ENCODE measurements at regions not wholly inside any gene's neighbourhood (a gene's known extent, or its start where the extent isn't known, plus 50 kb on each side); places are given as distances from the start of the nearest gene placed in this dataset.
"Not testable (repeated sequence)": the region's sequence is repeated elsewhere in the genome, so short reads cannot be mapped to it uniquely, and the experiment has no call there.

DNA sequence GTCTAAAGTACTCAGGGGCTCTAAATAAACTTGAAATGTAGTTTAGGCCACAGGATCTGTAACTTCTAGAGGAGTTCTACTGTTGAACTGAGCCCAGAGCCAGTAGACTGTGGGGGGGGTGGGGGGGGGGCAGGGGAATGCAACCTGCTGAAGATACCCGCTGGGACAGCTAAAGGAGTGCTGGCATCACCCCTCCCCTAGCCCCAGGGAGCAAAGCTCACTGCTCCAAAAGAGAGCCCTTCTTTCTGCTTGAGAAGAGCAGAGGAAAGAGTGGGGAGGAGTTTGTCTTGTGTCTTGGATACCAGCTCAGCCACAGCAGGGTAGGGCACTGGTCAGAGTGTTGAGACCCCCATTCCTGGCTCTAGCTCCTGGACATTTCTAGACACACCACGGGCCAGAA, 414.0 kb upstream of the KLHL29 start:
- intact Hi-C loops (cut with DNase I): no loop called here
- no peaks in the 10 kb centered on the region for H3K27me3 ChIP-seq
- no peak overlapping the region for H3K27ac ChIP-seq
- H3K9ac ChIP-seq (ENCODE audit: low read depth in 2 of 2, low read length in 2 of 2): no peak overlapping the region
- no peaks in the 10 kb centered on the region for H3K36me3 ChIP-seq
- TF ChIP-seq, protein P1, sequence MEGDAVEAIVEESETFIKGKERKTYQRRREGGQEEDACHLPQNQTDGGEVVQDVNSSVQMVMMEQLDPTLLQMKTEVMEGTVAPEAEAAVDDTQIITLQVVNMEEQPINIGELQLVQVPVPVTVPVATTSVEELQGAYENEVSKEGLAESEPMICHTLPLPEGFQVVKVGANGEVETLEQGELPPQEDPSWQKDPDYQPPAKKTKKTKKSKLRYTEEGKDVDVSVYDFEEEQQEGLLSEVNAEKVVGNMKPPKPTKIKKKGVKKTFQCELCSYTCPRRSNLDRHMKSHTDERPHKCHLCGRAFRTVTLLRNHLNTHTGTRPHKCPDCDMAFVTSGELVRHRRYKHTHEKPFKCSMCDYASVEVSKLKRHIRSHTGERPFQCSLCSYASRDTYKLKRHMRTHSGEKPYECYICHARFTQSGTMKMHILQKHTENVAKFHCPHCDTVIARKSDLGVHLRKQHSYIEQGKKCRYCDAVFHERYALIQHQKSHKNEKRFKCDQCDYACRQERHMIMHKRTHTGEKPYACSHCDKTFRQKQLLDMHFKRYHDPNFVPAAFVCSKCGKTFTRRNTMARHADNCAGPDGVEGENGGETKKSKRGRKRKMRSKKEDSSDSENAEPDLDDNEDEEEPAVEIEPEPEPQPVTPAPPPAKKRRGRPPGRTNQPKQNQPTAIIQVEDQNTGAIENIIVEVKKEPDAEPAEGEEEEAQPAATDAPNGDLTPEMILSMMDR (IDR thresholded peaks at IDR 0.05): no peak
- no peaks in the 10 kb centered on the region for H3K4me1 ChIP-seq
- H3K9me3 ChIP-seq: no peaks in the 10 kb centered on the region
- no peak overlapping the region for H3K4me3 ChIP-seq
- no peak for DNase-seq

DNA sequence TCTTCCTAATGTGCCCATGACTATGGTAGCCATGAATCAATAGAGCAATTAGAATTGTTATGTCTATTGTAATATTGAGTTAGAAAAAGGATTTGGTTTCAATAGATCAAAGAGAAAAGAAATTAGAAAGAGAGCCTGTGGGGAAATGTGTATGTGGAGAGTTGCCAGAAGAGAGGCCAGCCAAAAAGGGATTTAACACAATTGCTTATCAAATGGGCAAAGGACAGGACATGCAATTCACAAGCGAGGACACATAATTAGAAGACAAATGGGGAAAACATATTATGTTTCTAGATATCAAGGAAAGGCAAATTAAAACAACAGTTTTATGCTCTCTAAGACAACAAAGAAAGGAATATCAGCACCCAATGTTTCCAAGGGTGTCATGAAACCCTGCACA, 403.2 kb upstream of the KLHL29 start:
- H3K9me3 ChIP-seq: no peaks in the 10 kb centered on the region
- intact Hi-C loops (cut with DNase I): no loop called here
- H3K9ac ChIP-seq (ENCODE audit: low read depth in 2 of 2, low read length in 2 of 2): no peak overlapping the region

DNA sequence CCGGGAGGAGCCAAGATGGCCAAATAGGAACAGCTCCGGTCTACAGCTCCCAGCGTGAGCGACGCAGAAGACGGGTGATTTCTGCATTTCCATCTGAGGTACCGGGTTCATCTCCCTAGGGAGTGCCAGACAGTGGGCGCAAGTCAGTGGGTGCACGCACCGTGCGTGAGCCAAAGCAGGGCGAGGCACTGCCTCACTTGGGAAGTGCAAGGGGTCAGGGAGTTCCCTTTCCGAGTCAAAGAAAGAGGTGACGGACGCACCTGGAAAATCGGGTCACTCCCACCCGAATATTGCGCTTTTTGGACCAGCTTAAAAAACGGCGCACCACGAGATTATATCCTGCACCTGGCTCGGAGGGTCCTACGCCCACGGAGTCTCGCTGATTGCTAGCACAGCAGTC, 400.8 kb upstream of the KLHL29 start:
- H3K27me3 ChIP-seq: not testable (repeated sequence)

More for the DNA sequence above, 403.2 kb upstream of the KLHL29 start:
- Histone ChIP-seq H3K4me3 (no peak overlapping the region), H3K27me3 (no peaks in the 10 kb centered on the region), H3K27ac (no peak overlapping the region), H3K36me3 (no peaks in the 10 kb centered on the region), H3K4me1 (no peaks in the 10 kb centered on the region)
- TF ChIP-seq, protein P1 (IDR thresholded peaks at IDR 0.05): no peak
- DNase-seq: no peak

DNA sequence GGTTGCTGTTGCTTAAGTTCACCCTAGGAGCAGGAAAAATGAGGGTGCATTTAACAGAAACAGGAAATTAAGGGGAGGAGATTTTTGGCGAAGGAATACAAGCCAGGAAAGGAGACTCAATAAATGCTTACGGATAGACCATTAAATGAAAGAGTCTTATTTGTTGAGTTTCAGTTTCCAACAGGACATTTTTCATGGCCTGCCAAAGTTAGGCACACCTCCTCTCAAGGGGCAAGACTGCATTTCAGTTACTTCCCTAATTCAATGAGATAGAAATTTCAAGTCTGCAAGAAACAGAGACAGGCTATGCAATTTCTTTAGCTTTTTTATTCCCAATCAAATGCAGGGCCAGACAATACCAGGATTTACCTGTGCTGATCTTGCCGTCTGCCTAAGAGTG, 394.7 kb upstream of the KLHL29 start:
- intact Hi-C loops (cut with DNase I): no loop called here
- no peak overlapping the region for H3K27ac ChIP-seq
- no peaks in the 10 kb centered on the region for H3K4me1 ChIP-seq
- H3K27me3 ChIP-seq: no peaks in the 10 kb centered on the region
- no peaks in the 10 kb centered on the region for H3K9me3 ChIP-seq
- no peak overlapping the region for H3K4me3 ChIP-seq
- no peak for DNase-seq
- no peaks in the 10 kb centered on the region for H3K36me3 ChIP-seq
- TF ChIP-seq, protein P1 (IDR thresholded peaks at IDR 0.05): no peak
- H3K9ac ChIP-seq (ENCODE audit: low read depth in 2 of 2, low read length in 2 of 2): no peak overlapping the region

More for the DNA sequence above, 400.8 kb upstream of the KLHL29 start:
- intact Hi-C loops (cut with DNase I); H3K9me3 ChIP-seq; H3K27ac ChIP-seq; H3K36me3 ChIP-seq; H3K9ac ChIP-seq (ENCODE audit: low read depth in 2 of 2, low read length in 2 of 2); H3K4me3 ChIP-seq; DNase-seq; H3K4me1 ChIP-seq: not testable (repeated sequence)

DNA sequence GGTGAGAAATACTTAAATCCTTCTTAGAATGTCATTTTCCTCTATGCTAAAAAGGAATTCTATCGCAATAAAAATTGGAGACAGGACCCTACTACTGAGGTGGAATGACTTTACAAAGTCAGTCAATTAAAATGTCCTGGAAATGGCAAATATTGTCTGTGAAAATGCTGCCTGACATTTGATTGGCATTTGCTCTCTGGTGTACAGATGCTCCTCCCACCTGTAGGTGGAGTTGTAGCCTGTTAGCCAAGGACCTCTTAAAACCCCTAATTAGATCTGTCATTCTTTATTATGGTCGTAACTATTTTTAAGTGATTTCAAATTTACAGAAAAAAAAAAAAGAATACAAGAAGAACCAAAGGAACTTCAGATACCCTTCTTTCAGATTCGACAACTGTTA, 393.1 kb upstream of the KLHL29 start:
- no peak for DNase-seq
- H3K27me3 ChIP-seq: no peaks in the 10 kb centered on the region
- no peak overlapping the region for H3K9ac ChIP-seq (ENCODE audit: low read depth in 2 of 2, low read length in 2 of 2)
- H3K36me3 ChIP-seq: no peaks in the 10 kb centered on the region
- intact Hi-C loops (cut with DNase I): no loop called here
- no peak overlapping the region for H3K4me3 ChIP-seq
- H3K27ac ChIP-seq: no peak overlapping the region
- TF ChIP-seq, protein P1 (IDR thresholded peaks at IDR 0.05): no peak
- H3K4me1 ChIP-seq: no peaks in the 10 kb centered on the region
- H3K9me3 ChIP-seq: no peaks in the 10 kb centered on the region

DNA sequence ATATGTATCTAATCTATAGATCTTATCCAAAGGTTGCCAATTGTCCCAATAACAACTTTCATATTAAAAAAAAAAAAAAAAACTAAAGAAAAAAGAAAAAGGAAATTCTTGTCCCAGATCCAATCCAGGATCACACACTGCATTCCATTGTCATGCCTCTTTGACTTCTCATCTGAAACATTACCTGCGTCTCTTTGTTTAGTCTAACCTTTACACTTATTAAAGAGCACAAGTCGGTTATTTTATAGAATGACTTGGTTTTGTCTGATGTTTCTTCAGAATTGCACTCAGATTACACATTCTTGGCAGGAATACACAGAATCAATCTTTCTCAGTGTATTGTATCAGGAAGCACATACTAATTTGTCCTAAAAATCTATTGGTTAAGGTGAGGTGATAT, 392.5 kb upstream of the KLHL29 start:
- H3K36me3 ChIP-seq: no peaks in the 10 kb centered on the region
- intact Hi-C loops (cut with DNase I): no loop called here

More for the DNA sequence above, 392.5 kb upstream of the KLHL29 start:
- no peak overlapping the region for H3K27ac ChIP-seq
- no peaks in the 10 kb centered on the region for H3K4me1 ChIP-seq
- H3K9ac ChIP-seq (ENCODE audit: low read depth in 2 of 2, low read length in 2 of 2): no peak overlapping the region
- no peak overlapping the region for H3K4me3 ChIP-seq
- no peaks in the 10 kb centered on the region for H3K9me3 ChIP-seq
- no peaks in the 10 kb centered on the region for H3K27me3 ChIP-seq
- TF ChIP-seq, protein P1 (IDR thresholded peaks at IDR 0.05): no peak
- DNase-seq: no peak

All from colonic mucosa (tissue), 4 donors.